ENCODE measurements at regions not wholly inside any gene's neighbourhood (a gene's known extent, or its start where the extent isn't known, plus 50 kb on each side); places are given as distances from the start of the nearest gene placed in this dataset.

DNA sequence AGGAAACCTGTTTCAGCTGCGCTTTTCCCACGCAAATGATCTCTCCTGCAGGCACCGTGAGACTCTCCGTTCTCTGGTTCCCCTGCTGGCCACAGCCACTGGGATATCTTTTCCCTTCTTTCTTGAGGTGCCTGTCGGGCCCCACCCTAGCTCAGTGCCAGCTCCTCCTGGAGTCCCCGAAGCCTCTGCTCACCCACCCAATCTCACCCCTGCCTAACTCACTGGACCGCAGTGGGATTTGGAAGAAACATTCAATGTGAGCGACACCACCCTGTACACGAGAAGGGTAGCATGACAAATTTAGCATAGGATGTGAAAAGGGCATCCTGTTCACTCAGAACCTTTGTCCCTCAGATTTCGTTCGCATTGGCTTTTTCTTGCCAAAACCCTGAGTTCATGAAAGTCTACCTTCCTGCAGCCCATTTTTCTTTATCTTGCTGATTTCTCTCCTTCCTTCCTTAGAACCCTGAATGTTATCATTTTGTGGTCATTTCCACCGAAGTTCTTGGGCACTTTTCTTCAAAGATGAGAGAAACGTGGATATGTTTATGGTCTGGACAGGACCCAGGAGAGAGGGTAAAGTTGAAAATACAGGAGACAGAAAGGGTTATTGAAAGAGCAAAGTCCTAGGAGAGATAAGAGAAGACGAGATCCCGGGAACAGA, 63.6 kb upstream of the ELK3 start:
- Histone ChIP-seq H2AFZ (ENCODE audit: low read length) (no peak overlapping the region), H3K4me1 (ENCODE audit: control insufficient read depth, extremely low read depth, insufficient read depth, low read length) (no peaks in the 10 kb centered on the region), H3K36me3 (ENCODE audit: control insufficient read depth, insufficient read depth, low read length) (no peaks in the 10 kb centered on the region)

GRCh38 chr12:96131230-96131788, 62.9 kb upstream of the ELK3 start:
- H3K36me3 ChIP-seq (ENCODE audit: control insufficient read depth, insufficient read depth, low read length): no peaks in the 10 kb centered on the region
- no peak overlapping the region for H3K4me2 ChIP-seq (ENCODE audit: extremely low read depth, insufficient read depth, low read length)
- no peak overlapping the region for H2AFZ ChIP-seq (ENCODE audit: low read length)
- no peaks in the 10 kb centered on the region for H3K4me1 ChIP-seq (ENCODE audit: control insufficient read depth, extremely low read depth, insufficient read depth, low read length)
- peaks cover 10% of the 10 kb centered on the region for H3K27me3 ChIP-seq (ENCODE audit: control insufficient read depth, insufficient read depth, low read length)
- TF ChIP-seq, protein P1, sequence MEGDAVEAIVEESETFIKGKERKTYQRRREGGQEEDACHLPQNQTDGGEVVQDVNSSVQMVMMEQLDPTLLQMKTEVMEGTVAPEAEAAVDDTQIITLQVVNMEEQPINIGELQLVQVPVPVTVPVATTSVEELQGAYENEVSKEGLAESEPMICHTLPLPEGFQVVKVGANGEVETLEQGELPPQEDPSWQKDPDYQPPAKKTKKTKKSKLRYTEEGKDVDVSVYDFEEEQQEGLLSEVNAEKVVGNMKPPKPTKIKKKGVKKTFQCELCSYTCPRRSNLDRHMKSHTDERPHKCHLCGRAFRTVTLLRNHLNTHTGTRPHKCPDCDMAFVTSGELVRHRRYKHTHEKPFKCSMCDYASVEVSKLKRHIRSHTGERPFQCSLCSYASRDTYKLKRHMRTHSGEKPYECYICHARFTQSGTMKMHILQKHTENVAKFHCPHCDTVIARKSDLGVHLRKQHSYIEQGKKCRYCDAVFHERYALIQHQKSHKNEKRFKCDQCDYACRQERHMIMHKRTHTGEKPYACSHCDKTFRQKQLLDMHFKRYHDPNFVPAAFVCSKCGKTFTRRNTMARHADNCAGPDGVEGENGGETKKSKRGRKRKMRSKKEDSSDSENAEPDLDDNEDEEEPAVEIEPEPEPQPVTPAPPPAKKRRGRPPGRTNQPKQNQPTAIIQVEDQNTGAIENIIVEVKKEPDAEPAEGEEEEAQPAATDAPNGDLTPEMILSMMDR (conservative IDR thresholded peaks at IDR 0.05 in 1 of 2, IDR thresholded peaks at IDR 0.05 in 1 of 2; ENCODE audit: low read depth in 1 of 2, low read length in 2 of 2): no peak
- TF ChIP-seq EZH2 (IDR thresholded peaks at IDR 0.05; ENCODE audit: low read length, missing control alignments): no peak
- no peak for DNase-seq (ENCODE audit: low read depth in 2 of 2)
- no peak overlapping the region for H3K4me3 ChIP-seq (replicated peaks in 1 of 4; ENCODE audit: control extremely low read depth in 1 of 4, insufficient read depth in 1 of 4, low read depth in 3 of 4, low read length in 4 of 4)
- no peak overlapping the region for H3K9ac ChIP-seq (ENCODE audit: insufficient read depth, low read length)
- H3K27ac ChIP-seq (ENCODE audit: insufficient read depth, low read length): no peak overlapping the region
- H4K20me1 ChIP-seq (ENCODE audit: control insufficient read depth, extremely low read depth, insufficient read depth, low read length): no peaks in the 10 kb centered on the region
- no peaks in the 10 kb centered on the region for H3K9me3 ChIP-seq (ENCODE audit: control insufficient read depth, insufficient read depth, low read depth, low read length)
- H3K79me2 ChIP-seq (ENCODE audit: control insufficient read depth, insufficient read depth, low read length): no peaks in the 10 kb centered on the region

More for the DNA sequence above, 63.6 kb upstream of the ELK3 start:
- no peaks in the 10 kb centered on the region for H3K79me2 ChIP-seq (ENCODE audit: control insufficient read depth, insufficient read depth, low read length)
- H3K27me3 ChIP-seq (ENCODE audit: control insufficient read depth, insufficient read depth, low read length): peaks cover 10% of the 10 kb centered on the region
- H3K27ac ChIP-seq (ENCODE audit: insufficient read depth, low read length): no peak overlapping the region
- H3K9ac ChIP-seq (ENCODE audit: insufficient read depth, low read length): no peak overlapping the region
- no peak for DNase-seq (ENCODE audit: low read depth in 2 of 2)
- H3K4me2 ChIP-seq (ENCODE audit: extremely low read depth, insufficient read depth, low read length): no peak overlapping the region
- no peak overlapping the region for H3K4me3 ChIP-seq (replicated peaks in 1 of 4; ENCODE audit: control extremely low read depth in 1 of 4, insufficient read depth in 1 of 4, low read depth in 3 of 4, low read length in 4 of 4)
- H4K20me1 ChIP-seq (ENCODE audit: control insufficient read depth, extremely low read depth, insufficient read depth, low read length): no peaks in the 10 kb centered on the region
- H3K9me3 ChIP-seq (ENCODE audit: control insufficient read depth, insufficient read depth, low read depth, low read length): no peaks in the 10 kb centered on the region
- TF ChIP-seq, protein P1 (conservative IDR thresholded peaks at IDR 0.05 in 1 of 2, IDR thresholded peaks at IDR 0.05 in 1 of 2; ENCODE audit: low read depth in 1 of 2, low read length in 2 of 2): no peak
- TF ChIP-seq EZH2 (IDR thresholded peaks at IDR 0.05; ENCODE audit: low read length, missing control alignments): no peak

- no peaks in the 10 kb centered on the region for H3K36me3 ChIP-seq (ENCODE audit: control insufficient read depth, insufficient read depth, low read length)
- H3K79me2 ChIP-seq (ENCODE audit: control insufficient read depth, insufficient read depth, low read length): no peaks in the 10 kb centered on the region
- no peak overlapping the region for H3K4me2 ChIP-seq (ENCODE audit: extremely low read depth, insufficient read depth, low read length)
- no peak overlapping the region for H3K27ac ChIP-seq (ENCODE audit: insufficient read depth, low read length)
- H2AFZ ChIP-seq (ENCODE audit: low read length): no peak overlapping the region
- peaks cover 10% of the 10 kb centered on the region for H3K27me3 ChIP-seq (ENCODE audit: control insufficient read depth, insufficient read depth, low read length)
- no peaks in the 10 kb centered on the region for H4K20me1 ChIP-seq (ENCODE audit: control insufficient read depth, extremely low read depth, insufficient read depth, low read length)
- TF ChIP-seq, protein P1 (conservative IDR thresholded peaks at IDR 0.05 in 1 of 2, IDR thresholded peaks at IDR 0.05 in 1 of 2; ENCODE audit: low read depth in 1 of 2, low read length in 2 of 2): no peak
- no peak for TF ChIP-seq EZH2 (IDR thresholded peaks at IDR 0.05; ENCODE audit: low read length, missing control alignments)
- H3K4me1 ChIP-seq (ENCODE audit: control insufficient read depth, extremely low read depth, insufficient read depth, low read length): no peaks in the 10 kb centered on the region
- no peaks in the 10 kb centered on the region for H3K9me3 ChIP-seq (ENCODE audit: control insufficient read depth, insufficient read depth, low read depth, low read length)
- no peak overlapping the region for H3K4me3 ChIP-seq (replicated peaks in 1 of 4; ENCODE audit: control extremely low read depth in 1 of 4, insufficient read depth in 1 of 4, low read depth in 3 of 4, low read length in 4 of 4)
- no peak overlapping the region for H3K9ac ChIP-seq (ENCODE audit: insufficient read depth, low read length)
- DNase-seq (ENCODE audit: low read depth in 2 of 2): no peak
These were observed 61.4 kb upstream of the ELK3 start for GRCh38 chr12:96132819-96133218.
